WTC11 (cell line): ENCODE measurements at regions not wholly inside any gene's neighbourhood (a gene's known extent, or its start where the extent isn't known, plus 50 kb on each side); places are given as distances from the start of the nearest gene placed in this dataset.
A peak's percentile ranks its signal among the peaks of the same experiment; 100 is the strongest.

Source experiments
- ATAC-seq: fragments of 200-7000 bp; cut with Tn5 transposase; 2 replicates; pipeline ENCODE4 v1.10.0; 2021; ENCODE audit warnings: mild to moderate bottlenecking, moderate library complexity
- CTCF ChIA-PET: fragments of 300-600 bp; sonication (Branson Sonifier 250); formaldehyde crosslinking; loops from one replicate; lab custom pipeline; 2021; ENCODE audit warnings: antibody characterized with exemption; lab: Charles Lee
- POLR2A ChIA-PET: fragments of 350-600 bp; sonication (Branson Sonifier 250); formaldehyde crosslinking; loops from one replicate; lab custom pipeline; 2021; ENCODE audit warnings: antibody characterized with exemption; lab: Charles Lee
- DNase-seq: peaks from one replicate; pipeline ENCODE4 v3.0.0; 2021; ENCODE audit warnings: low spot score
- H3K27ac Mint-ChIP-seq: 2 replicates; pipeline ENCODE4 v1.8.0; 2021; ENCODE audit warnings: mixed read lengths
- H3K27me3 Mint-ChIP-seq: 2 replicates; pipeline ENCODE4 v1.8.0; 2021; ENCODE audit warnings: low read depth, mild to moderate bottlenecking, moderate library complexity, mixed read lengths
- H3K36me3 Mint-ChIP-seq: 2 replicates; pipeline ENCODE4 v1.8.0; 2021; ENCODE audit warnings: mixed read lengths
- H3K4me1 Mint-ChIP-seq: 2 replicates; pipeline ENCODE4 v1.8.0; 2022; ENCODE audit warnings: mixed read lengths
- H3K4me3 Mint-ChIP-seq: 2 replicates; pipeline ENCODE4 v1.8.0; 2021; ENCODE audit warnings: mild to moderate bottlenecking, moderate library complexity, mixed read lengths
- H3K9me3 Mint-ChIP-seq: 2 replicates; pipeline ENCODE4 v1.8.0; 2021; ENCODE audit warnings: mixed read lengths
- AFF4 ChIP-seq: sonication (generic); formaldehyde crosslinking; IDR thresholded peaks from 2 replicates; pipeline ENCODE4 v1.8.1; 2023; ENCODE audit warnings: mild to moderate bottlenecking, missing genetic modification reagents, borderline replicate concordance
- ATF1 ChIP-seq: sonication (generic); formaldehyde crosslinking; IDR thresholded peaks from 2 replicates; pipeline ENCODE4 v1.8.1; 2023; ENCODE audit warnings: mild to moderate bottlenecking, moderate library complexity, missing genetic modification reagents
- ATF3 ChIP-seq: sonication (generic); formaldehyde crosslinking; conservative IDR thresholded peaks from 2 replicates; pipeline ENCODE4 v1.8.1; 2022; ENCODE audit warnings: mild to moderate bottlenecking, missing genetic modification reagents
- CDX4 ChIP-seq: fragments of 250-450 bp; sonication (Bioruptor Pico); IDR thresholded peaks from 2 replicates; pipeline ENCODE4 v1.9.0; 2021; ENCODE audit warnings: moderate library complexity, mild to moderate bottlenecking, inconsistent platforms, borderline replicate concordance
- CREB1 ChIP-seq: sonication (generic); formaldehyde crosslinking; IDR thresholded peaks from 2 replicates; pipeline ENCODE4 v1.8.0; 2023; ENCODE audit warnings: mild to moderate bottlenecking, missing genetic modification reagents
- ELF4 ChIP-seq: sonication (generic); formaldehyde crosslinking; IDR thresholded peaks from 2 replicates; pipeline ENCODE4 v1.8.1; 2022; ENCODE audit warnings: low read depth, mild to moderate bottlenecking, moderate library complexity, missing genetic modification reagents
- IRF1 ChIP-seq: sonication (generic); formaldehyde crosslinking; IDR thresholded peaks from 2 replicates; pipeline ENCODE4 v1.8.0; 2023; ENCODE audit warnings: missing genetic modification reagents
- MLX ChIP-seq: sonication (generic); formaldehyde crosslinking; IDR thresholded peaks from 2 replicates; pipeline ENCODE4 v1.8.1; 2023; ENCODE audit warnings: mild to moderate bottlenecking, missing genetic modification reagents, moderate library complexity
- MXD4 ChIP-seq: fragments of 250-450 bp; sonication (Bioruptor Pico); IDR thresholded peaks from 2 replicates; pipeline ENCODE4 v1.8.0; 2021; ENCODE audit warnings: mild to moderate bottlenecking, moderate library complexity, borderline replicate concordance
- OVOL2 ChIP-seq: fragments of 250-450 bp; sonication (Bioruptor Pico); IDR thresholded peaks from 2 replicates; pipeline ENCODE4 v1.9.0; 2021; ENCODE audit warnings: mild to moderate bottlenecking, borderline replicate concordance
- RELA ChIP-seq: sonication (generic); formaldehyde crosslinking; IDR thresholded peaks from 2 replicates; pipeline ENCODE4 v1.8.1; 2022; ENCODE audit warnings: missing genetic modification reagents, mild to moderate bottlenecking, borderline replicate concordance
- USF2 ChIP-seq: sonication (generic); formaldehyde crosslinking; IDR thresholded peaks from 2 replicates; pipeline ENCODE4 v1.8.1; 2023; ENCODE audit warnings: mild to moderate bottlenecking, missing genetic modification reagents, moderate library complexity
- TF ChIP-seq, protein P1 (sequence below): fragments of 200-600 bp; IDR thresholded peaks from 2 replicates; pipeline ENCODE4 v1.8.0; 2022; ENCODE audit warnings: antibody characterized with exemption
- TF ChIP-seq, protein P2 (sequence below): sonication (generic); formaldehyde crosslinking; IDR thresholded peaks from 2 replicates; pipeline ENCODE4 v1.8.1; 2023; ENCODE audit warnings: mild to moderate bottlenecking, moderate library complexity, missing genetic modification reagents
- TF ChIP-seq, protein P3 (sequence below): sonication (generic); formaldehyde crosslinking; IDR thresholded peaks from 2 replicates; pipeline ENCODE4 v1.8.0; 2023; ENCODE audit warnings: missing genetic modification reagents, mild to moderate bottlenecking, borderline replicate concordance

DNA sequence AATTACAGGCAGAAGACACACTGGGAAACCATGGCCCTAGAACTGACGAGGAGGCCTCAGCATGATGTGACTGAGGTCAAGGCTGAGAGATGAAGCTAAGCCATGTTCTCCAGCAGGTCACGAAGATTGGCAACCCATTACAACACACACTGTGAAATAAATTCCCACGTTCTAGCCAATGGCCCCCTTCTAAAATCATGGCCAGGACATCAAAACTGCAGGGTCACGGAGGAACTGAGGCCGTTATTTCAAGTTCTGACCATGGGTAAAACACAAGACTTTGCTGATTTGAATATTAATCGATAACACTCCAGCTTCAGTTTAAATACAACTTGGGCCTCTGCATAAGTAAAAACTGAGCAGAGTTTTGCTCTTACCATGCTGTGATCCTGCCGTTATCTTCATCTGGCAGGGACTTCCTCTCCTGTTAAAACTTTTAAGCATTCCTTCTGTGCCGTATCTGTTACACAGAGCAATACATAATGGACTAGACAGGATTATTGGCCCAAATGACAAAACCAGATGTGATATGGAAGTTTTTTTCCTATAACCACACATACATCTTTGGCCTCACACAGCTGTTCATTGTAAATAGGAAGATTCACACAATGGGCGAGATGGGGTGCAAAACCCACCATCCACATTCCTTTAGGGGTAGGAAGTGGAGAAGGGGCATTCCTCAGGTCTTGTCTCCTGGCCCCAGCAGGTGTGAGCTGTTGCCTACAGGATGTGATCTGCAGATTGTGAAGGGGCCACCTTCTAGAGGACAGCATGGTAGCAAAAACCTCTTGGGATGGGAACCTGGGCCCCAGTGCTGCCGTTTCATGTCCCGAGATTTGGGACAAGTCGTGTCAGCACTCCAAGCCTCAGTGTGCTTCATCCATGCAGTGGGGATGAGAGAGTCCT is 207.4 kb downstream of the OPA1 start:
- DNase-seq (no peak), ATAC-seq (peak; percentile 22; the same call in 1 of the 2 replicates)
- no peak overlapping the region for H3K27ac Mint-ChIP-seq
- 0 out of 2 replicates have a peak, but pooled peaks cover 3% of the 10 kb centered on the region for H3K9me3 Mint-ChIP-seq
- no peaks in the 10 kb centered on the region for H3K27me3 Mint-ChIP-seq
- H3K36me3 Mint-ChIP-seq, result no peaks in the 10 kb centered on the region
- no peak overlapping the region for H3K4me3 Mint-ChIP-seq
- ChIA-PET POLR2A (no interaction called here), CTCF (interaction anchor here (0.5 to 2.2 kb wide), 4 partner anchors 12 to 969 kb away, joined by 3 to 7 read pairs (median 4); no protein-coding TSS in a partner anchor)
- H3K4me1 Mint-ChIP-seq, result peaks cover 13% of the 10 kb centered on the region
- TF ChIP-seq CDX4 (CRISPR knock-in tag) (0 out of 2 replicates have a peak, but pooled peaks have one; percentile 67), CREB1 (CRISPR knock-in tag) (no peak), RELA (CRISPR knock-in tag) (no peak), OVOL2 (CRISPR knock-in tag) (no peak)
- TF ChIP-seq, protein P1, sequence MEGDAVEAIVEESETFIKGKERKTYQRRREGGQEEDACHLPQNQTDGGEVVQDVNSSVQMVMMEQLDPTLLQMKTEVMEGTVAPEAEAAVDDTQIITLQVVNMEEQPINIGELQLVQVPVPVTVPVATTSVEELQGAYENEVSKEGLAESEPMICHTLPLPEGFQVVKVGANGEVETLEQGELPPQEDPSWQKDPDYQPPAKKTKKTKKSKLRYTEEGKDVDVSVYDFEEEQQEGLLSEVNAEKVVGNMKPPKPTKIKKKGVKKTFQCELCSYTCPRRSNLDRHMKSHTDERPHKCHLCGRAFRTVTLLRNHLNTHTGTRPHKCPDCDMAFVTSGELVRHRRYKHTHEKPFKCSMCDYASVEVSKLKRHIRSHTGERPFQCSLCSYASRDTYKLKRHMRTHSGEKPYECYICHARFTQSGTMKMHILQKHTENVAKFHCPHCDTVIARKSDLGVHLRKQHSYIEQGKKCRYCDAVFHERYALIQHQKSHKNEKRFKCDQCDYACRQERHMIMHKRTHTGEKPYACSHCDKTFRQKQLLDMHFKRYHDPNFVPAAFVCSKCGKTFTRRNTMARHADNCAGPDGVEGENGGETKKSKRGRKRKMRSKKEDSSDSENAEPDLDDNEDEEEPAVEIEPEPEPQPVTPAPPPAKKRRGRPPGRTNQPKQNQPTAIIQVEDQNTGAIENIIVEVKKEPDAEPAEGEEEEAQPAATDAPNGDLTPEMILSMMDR, result no peak
- TF ChIP-seq, all 79 proteins: peak for 1

DNA sequence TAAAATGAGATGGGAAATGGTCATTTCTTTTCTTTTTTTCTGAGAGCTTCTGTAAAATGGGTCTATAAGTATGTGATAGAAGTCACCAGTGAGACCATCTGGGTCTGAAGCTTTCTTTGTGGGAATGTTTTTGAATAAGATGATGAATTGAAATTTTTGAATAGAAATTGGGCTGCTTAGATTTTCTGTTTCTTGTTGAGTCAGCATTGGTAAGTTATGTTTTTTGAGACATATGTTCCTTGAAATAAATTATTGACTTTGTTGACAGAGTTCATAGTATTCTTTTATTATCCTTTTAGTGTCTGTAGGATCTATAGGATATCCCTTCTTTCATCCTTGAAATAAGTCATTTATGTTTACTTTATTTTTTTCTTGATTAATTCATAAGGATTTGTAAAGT is 208.1 kb downstream of the OPA1 start:
- 0 out of 2 replicates have a peak, but pooled peaks cover 3% of the 10 kb centered on the region for H3K9me3 Mint-ChIP-seq
- no peak overlapping the region for H3K4me3 Mint-ChIP-seq
- POLR2A ChIA-PET, result no interaction called here
- H3K36me3 Mint-ChIP-seq, result no peaks in the 10 kb centered on the region
- ATAC-seq, result no peak
- peaks cover 12% of the 10 kb centered on the region for H3K4me1 Mint-ChIP-seq
- H3K27me3 Mint-ChIP-seq, result no peaks in the 10 kb centered on the region
- DNase-seq, result no peak
- no peak overlapping the region for H3K27ac Mint-ChIP-seq
- CTCF ChIA-PET, result interaction anchor here (1.6 to 2.2 kb wide), 2 partner anchors 12 to 20 kb away, joined by 3 to 7 read pairs; no protein-coding TSS in a partner anchor
- TF ChIP-seq ATF1 (CRISPR knock-in tag), result no peak
- no peak for TF ChIP-seq IRF1
- TF ChIP-seq, protein P2, sequence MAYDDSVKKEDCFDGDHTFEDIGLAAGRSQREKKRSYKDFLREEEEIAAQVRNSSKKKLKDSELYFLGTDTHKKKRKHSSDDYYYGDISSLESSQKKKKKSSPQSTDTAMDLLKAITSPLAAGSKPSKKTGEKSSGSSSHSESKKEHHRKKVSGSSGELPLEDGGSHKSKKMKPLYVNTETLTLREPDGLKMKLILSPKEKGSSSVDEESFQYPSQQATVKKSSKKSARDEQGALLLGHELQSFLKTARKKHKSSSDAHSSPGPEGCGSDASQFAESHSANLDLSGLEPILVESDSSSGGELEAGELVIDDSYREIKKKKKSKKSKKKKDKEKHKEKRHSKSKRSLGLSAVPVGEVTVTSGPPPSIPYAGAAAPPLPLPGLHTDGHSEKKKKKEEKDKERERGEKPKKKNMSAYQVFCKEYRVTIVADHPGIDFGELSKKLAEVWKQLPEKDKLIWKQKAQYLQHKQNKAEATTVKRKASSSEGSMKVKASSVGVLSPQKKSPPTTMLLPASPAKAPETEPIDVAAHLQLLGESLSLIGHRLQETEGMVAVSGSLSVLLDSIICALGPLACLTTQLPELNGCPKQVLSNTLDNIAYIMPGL, result no peak
- no peak for TF ChIP-seq MXD4 (CRISPR knock-in tag)
- no peak for TF ChIP-seq AFF4 (CRISPR knock-in tag)
- TF ChIP-seq, protein P3, sequence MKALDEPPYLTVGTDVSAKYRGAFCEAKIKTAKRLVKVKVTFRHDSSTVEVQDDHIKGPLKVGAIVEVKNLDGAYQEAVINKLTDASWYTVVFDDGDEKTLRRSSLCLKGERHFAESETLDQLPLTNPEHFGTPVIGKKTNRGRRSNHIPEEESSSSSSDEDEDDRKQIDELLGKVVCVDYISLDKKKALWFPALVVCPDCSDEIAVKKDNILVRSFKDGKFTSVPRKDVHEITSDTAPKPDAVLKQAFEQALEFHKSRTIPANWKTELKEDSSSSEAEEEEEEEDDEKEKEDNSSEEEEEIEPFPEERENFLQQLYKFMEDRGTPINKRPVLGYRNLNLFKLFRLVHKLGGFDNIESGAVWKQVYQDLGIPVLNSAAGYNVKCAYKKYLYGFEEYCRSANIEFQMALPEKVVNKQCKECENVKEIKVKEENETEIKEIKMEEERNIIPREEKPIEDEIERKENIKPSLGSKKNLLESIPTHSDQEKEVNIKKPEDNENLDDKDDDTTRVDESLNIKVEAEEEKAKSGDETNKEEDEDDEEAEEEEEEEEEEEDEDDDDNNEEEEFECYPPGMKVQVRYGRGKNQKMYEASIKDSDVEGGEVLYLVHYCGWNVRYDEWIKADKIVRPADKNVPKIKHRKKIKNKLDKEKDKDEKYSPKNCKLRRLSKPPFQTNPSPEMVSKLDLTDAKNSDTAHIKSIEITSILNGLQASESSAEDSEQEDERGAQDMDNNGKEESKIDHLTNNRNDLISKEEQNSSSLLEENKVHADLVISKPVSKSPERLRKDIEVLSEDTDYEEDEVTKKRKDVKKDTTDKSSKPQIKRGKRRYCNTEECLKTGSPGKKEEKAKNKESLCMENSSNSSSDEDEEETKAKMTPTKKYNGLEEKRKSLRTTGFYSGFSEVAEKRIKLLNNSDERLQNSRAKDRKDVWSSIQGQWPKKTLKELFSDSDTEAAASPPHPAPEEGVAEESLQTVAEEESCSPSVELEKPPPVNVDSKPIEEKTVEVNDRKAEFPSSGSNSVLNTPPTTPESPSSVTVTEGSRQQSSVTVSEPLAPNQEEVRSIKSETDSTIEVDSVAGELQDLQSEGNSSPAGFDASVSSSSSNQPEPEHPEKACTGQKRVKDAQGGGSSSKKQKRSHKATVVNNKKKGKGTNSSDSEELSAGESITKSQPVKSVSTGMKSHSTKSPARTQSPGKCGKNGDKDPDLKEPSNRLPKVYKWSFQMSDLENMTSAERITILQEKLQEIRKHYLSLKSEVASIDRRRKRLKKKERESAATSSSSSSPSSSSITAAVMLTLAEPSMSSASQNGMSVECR (CRISPR knock-in tag), result no peak
- TF ChIP-seq USF2 (CRISPR knock-in tag), result no peak
- no peak for TF ChIP-seq ATF3 (CRISPR knock-in tag)
- no peak for TF ChIP-seq ELF4
- no peak for TF ChIP-seq MLX (CRISPR knock-in tag)
